ENCODE measurements at regions not wholly inside any gene's neighbourhood (a gene's known extent, or its start where the extent isn't known, plus 50 kb on each side); places are given as distances from the start of the nearest gene placed in this dataset.
"Not testable (repeated sequence)": the region's sequence is repeated elsewhere in the genome, so short reads cannot be mapped to it uniquely, and the experiment has no call there.

DNA sequence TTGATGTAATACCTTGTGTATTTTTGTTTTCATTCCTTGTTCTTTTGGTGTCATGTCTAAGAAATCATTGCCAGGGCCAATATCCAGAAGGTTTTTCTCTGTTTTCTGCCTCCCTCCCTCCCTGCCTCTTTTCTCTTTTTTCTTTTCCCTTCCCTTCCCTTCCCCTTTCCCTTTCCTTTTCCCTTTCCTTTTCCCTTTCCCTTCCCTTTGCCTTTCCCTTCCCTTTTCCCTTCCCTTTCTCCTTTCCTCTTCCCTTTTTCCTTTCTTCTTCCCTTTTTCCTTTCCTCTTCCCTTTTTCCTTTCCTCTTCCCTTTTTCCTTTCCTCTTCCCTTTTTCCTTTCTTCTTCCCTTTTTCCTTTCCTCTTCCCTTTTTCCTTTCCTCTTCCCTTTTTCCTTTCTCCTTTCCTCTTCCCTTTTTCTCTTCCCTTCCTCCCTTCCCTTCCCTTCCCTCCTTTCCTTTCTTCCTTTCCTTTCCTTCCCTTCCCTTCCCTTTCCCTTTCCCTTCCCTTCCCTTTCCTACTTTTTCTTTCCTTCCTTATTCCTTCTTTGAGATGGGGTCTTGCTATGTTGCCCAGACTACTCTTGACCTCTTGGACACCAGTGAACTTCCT lies 646.1 kb downstream of the RAPGEF2 start:
- no peak for DNase-seq

DNA sequence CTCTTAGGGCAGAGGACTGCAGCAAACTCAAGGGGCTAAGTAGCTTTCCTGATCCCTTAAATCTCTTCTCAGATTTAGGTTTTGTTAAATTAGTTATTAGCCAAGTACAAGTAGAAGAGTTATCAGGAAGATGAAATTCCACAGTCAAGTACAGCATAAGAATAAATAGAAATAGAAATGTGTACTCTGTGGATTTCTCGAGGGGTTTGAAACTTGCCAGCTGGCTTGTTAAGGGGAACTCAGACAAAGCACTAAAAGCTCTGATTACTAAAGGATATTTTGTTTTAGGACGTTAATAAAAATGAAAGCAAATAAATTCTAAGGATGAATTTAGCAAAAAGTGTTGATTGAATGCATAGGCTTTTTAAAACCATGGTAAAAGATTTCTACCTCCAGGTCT lies 654.6 kb downstream of the RAPGEF2 start:
- DNase-seq, result no peak

GRCh38 chr4:159758061-159758460 lies 655.2 kb downstream of the RAPGEF2 start:
- no peak for DNase-seq

DNA sequence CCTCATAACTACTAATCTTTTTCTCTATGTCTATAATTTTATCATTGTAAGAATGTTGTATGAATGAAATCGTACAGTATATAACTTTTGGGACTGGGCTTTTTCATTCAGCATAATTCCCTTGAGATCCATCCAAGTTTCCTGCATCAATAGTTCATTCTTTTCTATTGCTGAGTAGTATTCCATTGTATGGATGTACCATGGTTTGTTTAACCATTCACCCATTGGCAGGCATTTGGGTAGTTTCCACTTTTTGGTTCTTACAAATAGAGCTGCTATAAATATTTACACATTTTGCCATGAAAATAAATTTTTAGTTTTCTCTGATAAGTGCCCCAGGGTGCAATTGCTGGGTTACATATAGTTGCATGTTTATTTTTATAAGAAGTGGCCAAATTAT lies 659.8 kb downstream of the RAPGEF2 start:
- no peak for DNase-seq

- peak in 1 of 5 experiments; percentile 9 for DNase-seq
Observed at GRCh38 chr4:159764343-159764952, 661.6 kb downstream of the RAPGEF2 start.

DNA sequence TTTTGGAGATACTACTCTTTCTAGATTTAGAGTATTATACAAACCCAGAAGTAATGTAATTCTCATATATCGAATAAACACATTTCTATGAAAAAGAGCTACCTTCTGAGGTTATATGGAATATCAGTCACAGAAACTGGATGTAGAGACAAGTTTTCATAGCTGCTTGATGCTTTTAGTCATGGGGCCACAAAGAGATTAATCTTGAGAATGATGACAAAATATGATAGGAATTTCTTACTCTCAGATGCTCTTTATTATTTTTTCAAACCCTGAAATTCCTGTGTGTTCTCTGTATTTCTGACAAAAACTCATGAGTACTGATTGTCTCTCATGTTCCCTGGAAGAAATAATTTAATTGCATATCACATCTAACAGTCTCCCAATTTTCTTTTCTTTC lies 662.5 kb downstream of the RAPGEF2 start:
- DNase-seq, result no peak

- DNase-seq, result no peak
Observed at GRCh38 chr4:159766241-159766640, 663.4 kb downstream of the RAPGEF2 start.

GRCh38 chr4:159767406-159767805 lies 664.5 kb downstream of the RAPGEF2 start:
- no peak for DNase-seq

DNA sequence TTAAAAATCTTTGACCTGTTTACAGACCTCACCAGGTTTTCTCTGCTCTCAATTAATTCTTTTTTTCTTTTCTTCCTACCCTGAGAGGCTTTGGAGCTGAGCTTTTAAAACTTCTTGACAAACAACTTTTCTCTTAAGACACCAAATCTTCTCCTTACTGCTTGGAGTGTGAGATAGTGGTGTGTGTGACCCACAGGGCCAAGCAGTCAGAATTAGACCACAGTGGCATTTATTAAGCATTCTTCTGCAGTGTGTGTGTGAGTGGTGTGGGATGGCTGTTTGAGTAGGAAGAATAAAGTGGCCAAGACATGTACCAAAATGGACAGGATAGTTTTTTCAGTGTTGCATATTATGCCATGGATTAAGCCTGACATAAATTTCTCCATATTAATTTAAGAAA lies 665.1 kb downstream of the RAPGEF2 start:
- no peak for DNase-seq

DNA sequence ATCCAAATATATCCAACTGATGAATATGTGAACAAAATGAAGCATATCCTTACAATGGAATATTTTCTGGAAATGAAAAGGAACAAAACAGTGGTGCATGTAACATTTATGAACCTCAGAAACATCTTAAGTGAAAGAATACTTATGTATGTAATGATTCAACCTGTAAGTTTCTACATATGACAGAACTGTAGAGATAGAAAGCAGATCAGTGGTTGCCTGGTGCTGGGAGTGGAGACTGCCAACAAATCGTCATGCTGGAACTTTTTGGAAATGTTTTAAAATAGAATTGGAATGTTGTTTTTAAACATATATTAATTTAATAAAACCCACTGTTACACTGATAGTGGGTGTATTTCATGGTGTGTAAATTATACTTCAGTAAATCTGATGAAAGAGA lies 667.5 kb downstream of the RAPGEF2 start:
- no peak for DNase-seq

GRCh38 chr4:159770969-159771368 lies 668.1 kb downstream of the RAPGEF2 start:
- no peak for DNase-seq

GRCh38 chr4:159776961-159777360 lies 674.1 kb downstream of the RAPGEF2 start:
- DNase-seq, result no peak

- no peak for DNase-seq
Observed at GRCh38 chr4:159777689-159778088, 674.8 kb downstream of the RAPGEF2 start.

DNA sequence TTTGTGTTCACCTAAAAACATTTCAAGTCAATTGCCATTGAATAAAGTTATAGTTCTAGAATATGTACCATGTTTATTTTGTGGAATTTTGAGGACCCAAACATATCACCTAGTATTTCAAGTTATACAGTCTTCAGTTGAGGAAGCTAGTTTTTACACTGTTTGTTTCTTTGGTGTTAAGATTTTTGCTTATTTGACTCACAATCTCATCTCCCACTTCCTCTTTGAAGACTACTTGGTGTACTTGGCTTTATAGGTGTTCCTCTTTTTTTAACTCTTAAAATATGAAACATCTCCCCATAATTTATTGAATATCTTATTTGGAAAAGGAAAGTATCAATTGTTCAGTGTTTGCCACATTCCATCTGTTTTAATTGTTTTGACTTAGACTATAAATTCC lies 675.4 kb downstream of the RAPGEF2 start:
- no peak for DNase-seq

- DNase-seq, result no peak
Observed at GRCh38 chr4:159779716-159780115, 676.8 kb downstream of the RAPGEF2 start.

DNA sequence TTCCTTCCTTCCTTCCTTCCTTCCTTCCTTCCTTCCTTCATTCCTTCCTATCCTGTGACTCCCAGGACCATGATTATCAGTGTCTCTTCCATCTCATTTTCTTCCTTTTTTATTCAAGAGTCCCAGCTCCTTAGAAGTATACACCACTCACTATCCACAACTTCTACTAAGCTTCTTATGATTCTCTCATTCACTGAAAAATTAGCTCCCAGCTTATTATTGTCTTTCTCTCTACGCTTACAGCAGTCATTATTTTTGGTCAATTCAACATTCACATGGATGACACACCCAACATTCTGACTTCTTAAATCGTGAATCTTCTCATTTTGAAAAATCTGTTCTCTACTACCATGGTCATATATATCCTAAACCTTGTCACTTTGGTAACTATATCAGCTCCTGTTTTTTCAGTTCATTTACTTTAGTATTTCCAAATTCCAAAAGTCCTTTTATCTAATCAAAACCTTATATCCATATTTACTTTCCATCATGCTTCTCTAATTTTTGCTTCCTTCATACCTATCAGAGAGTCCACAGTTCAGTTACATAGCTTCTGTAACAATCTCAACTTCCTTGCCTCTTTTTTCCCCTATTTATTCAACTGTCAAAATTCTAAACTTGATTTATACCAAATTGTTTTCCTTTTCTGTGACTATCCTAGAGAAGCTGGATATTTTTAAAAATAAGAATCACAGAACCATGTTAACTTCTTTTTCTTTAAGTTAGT lies 677.5 kb downstream of the RAPGEF2 start:
- DNase-seq, result no peak

GRCh38 chr4:159787901-159788300 lies 685.0 kb downstream of the RAPGEF2 start:
- DNase-seq, result no peak

DNA sequence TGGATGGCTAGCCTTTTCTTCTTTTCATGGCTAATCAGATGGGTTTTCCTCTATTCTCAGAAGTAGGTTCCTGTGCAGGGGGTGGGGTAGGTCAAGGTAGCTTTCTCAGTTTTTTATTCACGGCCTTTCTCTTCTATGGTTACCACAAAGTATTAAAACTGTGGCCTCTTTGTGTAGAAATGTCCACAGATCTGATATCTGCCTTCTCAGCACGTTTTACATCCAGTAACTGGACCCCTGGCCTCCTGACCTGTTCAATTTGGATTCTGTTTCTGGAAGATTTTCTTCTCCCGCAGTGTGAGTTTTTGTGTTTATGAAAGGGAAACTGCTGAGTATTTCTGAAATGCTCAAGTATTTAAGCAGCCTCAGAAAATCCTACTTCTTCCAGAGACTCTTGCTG lies 688.5 kb downstream of the RAPGEF2 start:
- DNase-seq, result no peak

GRCh38 chr4:159804592-159804991 lies 701.7 kb downstream of the RAPGEF2 start:
- not testable (repeated sequence) for DNase-seq

DNA sequence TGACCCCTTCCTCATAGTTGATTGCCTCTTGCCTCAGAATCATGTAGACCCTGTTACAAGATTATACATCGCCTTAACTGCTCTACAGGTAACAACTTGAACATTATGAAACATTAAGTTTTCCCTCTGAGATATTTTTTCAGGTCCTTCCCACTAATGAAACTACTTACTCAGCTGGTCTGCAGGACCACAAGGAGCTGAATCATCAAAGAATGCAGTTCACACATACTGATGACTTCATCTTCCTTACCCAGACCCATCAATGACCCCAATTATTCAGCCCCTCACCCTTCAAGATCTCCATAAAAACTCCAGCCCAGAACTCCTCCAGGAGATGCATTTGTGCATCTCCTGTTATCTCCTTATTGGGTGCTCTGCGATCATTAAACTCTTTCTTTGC lies 720.9 kb downstream of the RAPGEF2 start:
- DNase-seq, result no peak

GRCh38 chr4:159828687-159829086 lies 725.8 kb downstream of the RAPGEF2 start:
- no peak for DNase-seq

- no peak for DNase-seq
Observed at GRCh38 chr4:159829184-159829583, 726.3 kb downstream of the RAPGEF2 start.

GRCh38 chr4:159837071-159837470 lies 734.2 kb downstream of the RAPGEF2 start:
- DNase-seq, result no peak

DNA sequence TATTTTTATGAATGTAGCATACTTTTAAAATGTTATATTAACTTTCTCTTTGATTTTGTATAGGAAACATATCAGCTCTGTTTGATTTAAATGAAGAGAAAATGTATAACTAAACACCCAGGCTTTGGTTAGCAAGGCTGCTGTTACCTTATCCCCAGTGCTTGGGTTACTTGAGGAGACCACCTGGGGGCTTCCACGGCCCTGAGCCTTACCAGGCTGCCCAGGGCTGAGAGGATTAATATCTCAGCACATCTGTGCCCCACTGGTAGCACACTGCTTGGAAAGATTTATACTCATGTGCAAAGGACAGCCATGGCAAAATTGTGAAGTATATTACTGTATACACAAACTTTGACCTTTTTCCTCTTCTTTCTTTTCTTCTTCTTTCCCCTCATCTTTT lies 752.9 kb downstream of the RAPGEF2 start:
- no peak for DNase-seq

Data from T-helper 2 cell (primary cell).